Stimulated activated CD4-positive, alpha-beta T cell treated with anti-CD3 and anti-CD28 coated beads, Interleukin-15, amount 100 ng/mL, for 48 hours (primary cell): ENCODE measurements at regions not wholly inside any gene's neighbourhood (a gene's known extent, or its start where the extent isn't known, plus 50 kb on each side); places are given as distances from the start of the nearest gene placed in this dataset.
A peak's percentile ranks its signal among the peaks of the same experiment; 100 is the strongest.
"Not testable (repeated sequence)": the region's sequence is repeated elsewhere in the genome, so short reads cannot be mapped to it uniquely, and the experiment has no call there.

Experiments used
- DNase-seq, 2 donors: peaks; one replicate each; pipeline ENCODE4 v3.0.0-alpha.2; 2020; ENCODE audit warnings: low read depth in 2 of 2

GRCh38 chr1:199204231-199204630 is 565.4 kb downstream of the PTPRC start:
- DNase-seq: no peak

- no peak for DNase-seq
These were observed 567.1 kb downstream of the PTPRC start for GRCh38 chr1:199205740-199206441.

GRCh38 chr1:199208847-199209246 is 570.0 kb downstream of the PTPRC start:
- DNase-seq: no peak

- no peak for DNase-seq
These were observed 579.2 kb downstream of the PTPRC start for GRCh38 chr1:199218065-199218464.

GRCh38 chr1:199218533-199218932 is 579.7 kb downstream of the PTPRC start:
- DNase-seq: no peak

GRCh38 chr1:199220031-199220430 is 581.2 kb downstream of the PTPRC start:
- no peak for DNase-seq

GRCh38 chr1:199221371-199222150 is 582.7 kb downstream of the PTPRC start:
- no peak for DNase-seq

GRCh38 chr1:199223936-199224335 is 585.1 kb downstream of the PTPRC start:
- no peak for DNase-seq

- peak in 1 of 2 donors; percentile 22 for DNase-seq
These were observed 587.3 kb downstream of the PTPRC start for GRCh38 chr1:199226163-199226562.

GRCh38 chr1:199242147-199242546 is 603.3 kb downstream of the PTPRC start:
- no peak for DNase-seq

GRCh38 chr1:199242601-199243000 is 603.8 kb downstream of the PTPRC start:
- DNase-seq: no peak

- DNase-seq: peak; percentile 47 to 67
These were observed 604.7 kb downstream of the PTPRC start for GRCh38 chr1:199243423-199244061.

GRCh38 chr1:199245946-199246345 is 607.1 kb downstream of the PTPRC start:
- no peak for DNase-seq

- DNase-seq: no peak
These were observed 607.9 kb downstream of the PTPRC start for GRCh38 chr1:199246716-199247115.

- DNase-seq: no peak
These were observed 609.1 kb downstream of the PTPRC start for GRCh38 chr1:199247891-199248290.

- DNase-seq: not testable (repeated sequence)
These were observed 615.2 kb downstream of the PTPRC start for GRCh38 chr1:199254040-199254439.

- no peak for DNase-seq
These were observed 622.5 kb downstream of the PTPRC start for GRCh38 chr1:199261328-199261727.

- no peak for DNase-seq
These were observed 625.4 kb downstream of the PTPRC start for GRCh38 chr1:199264283-199264682.

- DNase-seq: no peak
These were observed 626.1 kb downstream of the PTPRC start for GRCh38 chr1:199264911-199265310.

GRCh38 chr1:199265319-199265718 is 626.5 kb downstream of the PTPRC start:
- DNase-seq: no peak

GRCh38 chr1:199269241-199269640 is 630.4 kb downstream of the PTPRC start:
- no peak for DNase-seq

- no peak for DNase-seq
These were observed 633.3 kb downstream of the PTPRC start for GRCh38 chr1:199272139-199272544.

- DNase-seq: no peak
These were observed 633.8 kb downstream of the PTPRC start for GRCh38 chr1:199272628-199273086.
